ENCODE measurements at regions not wholly inside any gene's neighbourhood (a gene's known extent, or its start where the extent isn't known, plus 50 kb on each side); places are given as distances from the start of the nearest gene placed in this dataset.

DNA sequence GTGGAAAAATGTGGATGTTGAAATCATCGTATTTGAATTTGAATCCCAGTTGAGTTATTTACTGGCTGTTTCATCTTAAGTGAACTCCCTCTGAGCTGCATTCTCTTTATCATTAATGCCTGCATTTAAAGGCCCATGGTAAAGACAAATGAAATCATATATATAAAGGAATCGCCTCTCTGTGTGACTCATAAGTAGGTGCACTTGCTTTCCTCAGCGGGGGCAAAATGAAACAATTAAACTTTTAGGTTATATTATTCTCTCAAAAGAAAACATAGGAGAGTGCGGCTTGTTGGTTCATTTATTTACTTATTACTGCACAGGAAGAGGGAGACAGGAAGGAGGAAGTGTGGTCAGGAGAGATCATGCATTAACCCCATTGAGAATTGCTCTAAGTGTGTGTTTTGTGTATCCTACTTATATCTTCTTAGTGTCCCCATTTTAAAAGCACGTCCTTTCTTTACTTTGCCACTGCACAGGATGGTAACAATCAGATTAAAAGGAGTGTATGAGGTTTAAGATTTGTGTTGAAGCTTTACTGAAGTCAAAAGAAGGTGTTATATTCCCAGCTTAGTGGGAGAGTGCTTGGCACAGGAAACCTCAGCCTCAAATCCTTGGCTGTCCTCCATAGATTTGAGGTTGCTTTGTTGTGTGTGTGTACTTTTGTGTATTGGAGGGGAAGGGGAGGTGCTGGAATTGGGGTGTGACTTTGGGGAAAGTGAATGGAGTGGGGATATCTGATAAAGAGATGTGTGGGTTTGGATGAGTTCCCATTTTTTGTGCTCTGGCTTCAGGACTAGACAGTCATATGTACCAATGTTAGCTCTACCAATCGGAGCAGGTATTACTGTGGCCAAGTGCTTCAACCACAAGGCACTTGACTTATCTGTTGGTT, 595.8 kb upstream of the NR2F2 start:
- Histone ChIP-seq H3K27ac (ENCODE audit: low read depth, low read length) (no peak overlapping the region), H3K18ac (ENCODE audit: extremely low read depth, low read length) (no peak overlapping the region), H3K79me2 (ENCODE audit: control insufficient read depth in 1 of 2, insufficient read depth in 2 of 2, low read length in 2 of 2) (no peaks in the 10 kb centered on the region), H3K4me2 (ENCODE audit: insufficient read depth in 1 of 2, low read depth in 2 of 2, low read length in 2 of 2) (no peak overlapping the region), H4K91ac (replicated peaks; ENCODE audit: insufficient read length, low read length) (no peak overlapping the region), H3K36me3 (ENCODE audit: control insufficient read depth in 2 of 4, insufficient read depth in 4 of 4, low read length in 3 of 4) (no peaks in the 10 kb centered on the region), H2BK120ac (replicated peaks; ENCODE audit: low read depth, low read length) (no peak overlapping the region), H2BK12ac (ENCODE audit: low read depth, low read length) (no peak overlapping the region), H4K8ac (ENCODE audit: extremely low read depth, insufficient read depth, low read length) (no peak overlapping the region), H2BK20ac (ENCODE audit: low read length) (no peak overlapping the region), H3K79me1 (ENCODE audit: low read depth, low read length) (no peaks in the 10 kb centered on the region), H2BK5ac (ENCODE audit: low read depth, low read length) (no peak overlapping the region), H3K4me3 (ENCODE audit: extremely low read depth in 1 of 4, insufficient read depth in 2 of 4, low read depth in 3 of 4, low read length in 4 of 4) (no peak overlapping the region), H3K9ac (replicated peaks in 1 of 4; ENCODE audit: extremely low read depth in 1 of 4, low read depth in 3 of 4, low read length in 3 of 4) (no peak overlapping the region), H3K4ac (replicated peaks; ENCODE audit: insufficient read length, low read depth, low read length) (no peak overlapping the region), H2BK15ac (ENCODE audit: low read length) (no peak overlapping the region), H2AFZ (ENCODE audit: low read length) (no peak overlapping the region), H3K23me2 (ENCODE audit: low read depth, low read length) (no peaks in the 10 kb centered on the region), H3K4me1 (replicated peaks in 1 of 4; ENCODE audit: control insufficient read depth in 3 of 4, insufficient read depth in 4 of 4, low read length in 3 of 4) (peaks cover 0 to 3% (median 0%) of the 10 kb centered on the region in 4 experiments; a peak in 1 of 7 replicates), H3K27me3 (replicated peaks in 1 of 4; ENCODE audit: control insufficient read depth in 3 of 4, extremely low read depth in 1 of 4, insufficient read depth in 3 of 4, low read length in 3 of 4) (no peaks in the 10 kb centered on the region), H3K23ac (ENCODE audit: insufficient read length) (no peak overlapping the region), H4K20me1 (replicated peaks in 1 of 2; ENCODE audit: control insufficient read depth in 1 of 2, insufficient read depth in 2 of 2, low read length in 2 of 2) (no peaks in the 10 kb centered on the region), H4K5ac (ENCODE audit: insufficient read length, low read depth, low read length) (no peak overlapping the region), H3K56ac (replicated peaks; ENCODE audit: insufficient read length, low read depth, low read length) (no peak overlapping the region), H3K14ac (ENCODE audit: insufficient read length) (no peak overlapping the region), H2AK5ac (ENCODE audit: low read depth, low read length) (no peak overlapping the region), H3K9me3 (ENCODE audit: insufficient read depth in 2 of 2, low read depth in 1 of 2, low read length in 1 of 2) (no peaks in the 10 kb centered on the region)
- ChIA-PET POLR2A (ENCODE audit: partially characterized antibody) (no interaction called here), CTCF (ENCODE audit: partially characterized antibody) (interaction anchor here (1.9 kb wide), 1 partner anchor 9 kb away, joined by 7 read pairs; no protein-coding TSS in a partner anchor)
- WGBS, 2 experiments (ENCODE audit: extremely low coverage in 1 of 2, insufficient coverage in 1 of 2, insufficient read length in 1 of 2, insufficient replicate concordance in 2 of 2, low coverage in 1 of 2, low lambda C conversion rate in 2 of 2, missing lambda C conversion rate in 1 of 2), result 93% methylated on average over 6 of the region's 6 CpGs; no CpG with 5 or more reads in 1 of the 2 experiments
- DNase-seq (ENCODE audit: low read depth in 1 of 2, low spot score in 2 of 2) (no peak), FAIRE-seq (no peak)
- no peak for TF ChIP-seq KDM5A (IDR thresholded peaks at IDR 0.05; ENCODE audit: low read length)
- no peak for TF ChIP-seq JUND (IDR thresholded peaks at IDR 0.05; ENCODE audit: low read length)
- TF ChIP-seq POLR2A (IDR thresholded peaks at IDR 0.05; ENCODE audit: control extremely low read depth in 1 of 2, low read depth in 2 of 2, low read length in 2 of 2), result no peak
- no peak for TF ChIP-seq BACH1 (IDR thresholded peaks at IDR 0.05; ENCODE audit: low read length)
- TF ChIP-seq TEAD4 (IDR thresholded peaks at IDR 0.05; ENCODE audit: low read depth, low read length), result no peak
- TF ChIP-seq SAP30 (IDR thresholded peaks at IDR 0.05; ENCODE audit: insufficient read depth, insufficient replicate concordance, low read length), result no peak
- TF ChIP-seq YY1 (IDR thresholded peaks at IDR 0.05; ENCODE audit: low read depth, low read length), result no peak
- TF ChIP-seq KDM1A (IDR thresholded peaks at IDR 0.05; ENCODE audit: borderline replicate concordance, low read length), result no peak
- TF ChIP-seq, protein P1, sequence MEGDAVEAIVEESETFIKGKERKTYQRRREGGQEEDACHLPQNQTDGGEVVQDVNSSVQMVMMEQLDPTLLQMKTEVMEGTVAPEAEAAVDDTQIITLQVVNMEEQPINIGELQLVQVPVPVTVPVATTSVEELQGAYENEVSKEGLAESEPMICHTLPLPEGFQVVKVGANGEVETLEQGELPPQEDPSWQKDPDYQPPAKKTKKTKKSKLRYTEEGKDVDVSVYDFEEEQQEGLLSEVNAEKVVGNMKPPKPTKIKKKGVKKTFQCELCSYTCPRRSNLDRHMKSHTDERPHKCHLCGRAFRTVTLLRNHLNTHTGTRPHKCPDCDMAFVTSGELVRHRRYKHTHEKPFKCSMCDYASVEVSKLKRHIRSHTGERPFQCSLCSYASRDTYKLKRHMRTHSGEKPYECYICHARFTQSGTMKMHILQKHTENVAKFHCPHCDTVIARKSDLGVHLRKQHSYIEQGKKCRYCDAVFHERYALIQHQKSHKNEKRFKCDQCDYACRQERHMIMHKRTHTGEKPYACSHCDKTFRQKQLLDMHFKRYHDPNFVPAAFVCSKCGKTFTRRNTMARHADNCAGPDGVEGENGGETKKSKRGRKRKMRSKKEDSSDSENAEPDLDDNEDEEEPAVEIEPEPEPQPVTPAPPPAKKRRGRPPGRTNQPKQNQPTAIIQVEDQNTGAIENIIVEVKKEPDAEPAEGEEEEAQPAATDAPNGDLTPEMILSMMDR (IDR thresholded peaks at IDR 0.05; ENCODE audit: control extremely low read depth in 1 of 3, insufficient read depth in 1 of 3, low read depth in 1 of 3, low read length in 3 of 3), result no peak
- TF ChIP-seq RNF2 (IDR thresholded peaks at IDR 0.05; ENCODE audit: borderline replicate concordance, low read depth, low read length, missing control alignments, poor library complexity, severe bottlenecking), result no peak

Measured in H1 (cell line).